NCI-H128 (cell line): ENCODE measurements at regions not wholly inside any gene's neighbourhood (a gene's known extent, or its start where the extent isn't known, plus 50 kb on each side); places are given as distances from the start of the nearest gene placed in this dataset.
A peak's percentile ranks its signal among the peaks of the same experiment; 100 is the strongest.

Experiments used
- DNase-seq: peaks from one replicate; lab custom pipeline; 2025; ENCODE audit not compliant: unreplicated experiment; lab: John Stamatoyannopoulos, UW

DNA sequence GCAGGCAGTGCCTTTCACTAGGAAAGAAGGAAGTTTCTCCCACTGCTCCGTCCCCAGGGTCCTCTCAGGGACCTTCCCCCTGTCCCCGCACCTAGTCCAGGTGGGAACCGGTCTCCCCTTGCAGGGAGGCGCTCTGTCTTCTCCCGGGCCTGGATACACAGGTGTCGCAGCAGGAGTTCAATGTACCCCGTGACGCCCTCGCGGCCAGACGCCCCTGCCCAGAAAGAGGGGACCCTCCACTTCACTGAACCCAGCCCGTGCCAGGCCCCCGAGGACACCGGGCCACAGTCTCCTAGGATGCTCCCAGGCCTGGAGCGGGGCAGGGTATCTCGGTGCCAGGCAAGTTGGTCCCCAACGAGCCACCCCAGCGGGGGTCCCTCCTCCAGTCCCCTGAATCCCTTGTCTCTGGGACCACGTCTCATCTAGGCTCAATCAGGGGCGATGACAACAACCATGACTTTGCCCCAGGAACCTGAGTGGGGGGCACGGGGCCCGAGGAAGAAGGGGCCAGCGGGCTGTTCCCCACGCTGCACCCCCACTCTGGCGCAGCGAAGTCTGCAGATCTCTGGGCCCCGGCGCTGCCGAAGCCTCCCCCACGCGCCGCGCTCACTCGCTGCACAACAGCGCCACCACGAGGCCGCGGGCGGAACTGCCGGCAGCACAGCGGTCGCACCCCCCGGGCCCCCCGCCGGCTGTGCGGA is 103.0 kb downstream of the EDN3 start:
- peak; percentile 1 for DNase-seq

- no peak for DNase-seq
Observed at GRCh38 chr20:59403962-59404314, 103.5 kb downstream of the EDN3 start.

GRCh38 chr20:59404749-59405148 is 104.3 kb downstream of the EDN3 start:
- no peak for DNase-seq

GRCh38 chr20:59405226-59406200 is 105.1 kb downstream of the EDN3 start:
- DNase-seq: no peak

DNA sequence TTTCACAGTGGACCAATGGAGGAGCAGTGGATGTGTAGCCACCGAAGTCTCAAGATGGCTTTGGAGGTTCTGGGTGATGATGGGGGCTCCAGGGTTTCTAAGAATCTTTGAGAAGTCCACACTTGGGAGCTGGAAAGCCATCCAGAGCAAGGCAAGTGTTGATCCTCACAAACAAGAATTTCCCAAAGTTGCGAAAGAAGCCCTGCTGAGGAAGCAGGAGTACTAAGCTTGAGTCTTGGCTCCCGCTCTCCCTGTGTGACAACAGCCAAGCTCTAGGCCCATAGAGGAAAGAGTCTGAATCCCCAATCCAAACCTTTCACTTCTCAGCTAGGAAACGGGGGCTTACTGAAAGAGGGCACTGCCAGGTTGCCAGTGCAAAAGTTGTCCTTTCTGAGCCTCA is 106.0 kb downstream of the EDN3 start:
- no peak for DNase-seq

- DNase-seq: no peak
Observed at GRCh38 chr20:59411170-59411569, 110.8 kb downstream of the EDN3 start.

- DNase-seq: no peak
Observed at GRCh38 chr20:59411589-59411988, 111.2 kb downstream of the EDN3 start.

DNA sequence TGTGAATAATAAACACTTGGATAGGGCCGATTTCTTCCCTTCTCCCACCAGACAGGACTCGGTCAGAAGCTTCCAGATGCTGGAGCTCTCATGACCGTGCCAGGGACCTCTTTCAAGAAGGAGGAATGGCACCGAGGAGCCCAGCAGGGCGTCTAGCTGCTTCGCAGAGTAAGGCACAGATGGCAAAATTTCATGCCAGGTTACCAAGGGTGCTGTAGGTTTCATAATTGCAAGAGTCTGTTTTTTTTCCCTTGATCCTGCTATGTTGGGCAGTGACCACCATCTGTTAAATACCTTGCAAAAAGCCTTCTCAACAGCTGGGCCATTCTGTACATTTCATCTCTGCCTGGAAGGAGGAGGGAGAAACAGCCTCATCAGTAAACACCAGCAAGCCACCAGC is 111.8 kb downstream of the EDN3 start:
- DNase-seq: no peak

GRCh38 chr20:59412875-59413284 is 112.5 kb downstream of the EDN3 start:
- DNase-seq: no peak

- DNase-seq: no peak
Observed at GRCh38 chr20:59413326-59413865, 113.0 kb downstream of the EDN3 start.

GRCh38 chr20:59414936-59415623 is 114.7 kb downstream of the EDN3 start:
- no peak for DNase-seq

DNA sequence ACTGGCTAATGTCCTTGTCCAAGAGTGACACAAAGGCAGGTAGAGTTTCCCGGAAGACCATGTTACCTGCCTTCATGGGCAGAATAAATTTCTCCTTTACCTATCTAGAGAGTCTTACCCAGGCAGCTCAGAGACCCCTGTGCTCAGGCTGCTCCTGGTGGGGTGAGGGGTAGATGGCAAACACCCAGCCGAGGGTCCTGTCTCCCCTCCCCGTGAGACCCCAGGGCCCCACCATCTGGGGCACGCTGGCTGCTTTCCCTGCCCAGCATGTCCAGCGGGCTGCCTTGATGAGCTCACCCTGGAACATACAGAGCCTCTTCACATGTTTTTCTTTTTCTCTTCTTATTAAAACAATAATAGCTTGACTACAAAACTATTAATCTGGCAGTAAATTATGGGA is 116.5 kb downstream of the EDN3 start:
- no peak for DNase-seq

GRCh38 chr20:59421089-59421488 is 120.7 kb downstream of the EDN3 start:
- DNase-seq: no peak

DNA sequence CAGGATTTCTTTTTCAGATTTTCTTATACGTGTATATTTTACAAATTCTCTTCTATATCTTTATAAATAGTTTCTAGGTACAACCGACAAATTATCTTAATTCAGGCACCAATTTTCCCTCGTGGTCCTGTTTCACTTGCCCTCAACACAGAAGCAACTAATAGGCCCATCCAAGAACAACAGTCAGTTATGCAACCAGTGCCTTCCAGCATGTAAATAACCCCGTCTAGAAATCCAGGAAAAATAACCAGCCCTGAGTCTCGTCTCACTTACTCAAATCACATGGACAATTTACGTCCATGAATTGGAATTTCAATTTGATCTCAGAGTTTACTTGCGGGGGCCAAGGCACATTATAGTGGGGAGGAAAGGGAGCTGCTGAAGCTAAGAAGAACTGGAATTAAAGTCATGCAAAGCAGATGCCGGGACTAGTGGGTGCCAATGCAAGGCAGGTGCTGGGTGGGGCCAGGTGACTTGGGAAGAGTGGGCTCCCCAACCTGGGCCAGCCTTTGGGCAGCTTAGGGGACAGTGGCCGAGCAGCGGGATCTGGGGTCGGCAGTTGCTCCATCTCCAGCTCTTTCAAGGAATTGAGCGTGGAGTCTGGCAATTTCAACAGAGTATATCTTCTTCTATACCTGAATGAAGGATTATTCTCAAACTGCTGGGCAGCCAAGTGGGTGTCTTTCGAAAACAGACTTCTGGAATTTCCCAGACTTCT is 121.7 kb downstream of the EDN3 start:
- no peak for DNase-seq

DNA sequence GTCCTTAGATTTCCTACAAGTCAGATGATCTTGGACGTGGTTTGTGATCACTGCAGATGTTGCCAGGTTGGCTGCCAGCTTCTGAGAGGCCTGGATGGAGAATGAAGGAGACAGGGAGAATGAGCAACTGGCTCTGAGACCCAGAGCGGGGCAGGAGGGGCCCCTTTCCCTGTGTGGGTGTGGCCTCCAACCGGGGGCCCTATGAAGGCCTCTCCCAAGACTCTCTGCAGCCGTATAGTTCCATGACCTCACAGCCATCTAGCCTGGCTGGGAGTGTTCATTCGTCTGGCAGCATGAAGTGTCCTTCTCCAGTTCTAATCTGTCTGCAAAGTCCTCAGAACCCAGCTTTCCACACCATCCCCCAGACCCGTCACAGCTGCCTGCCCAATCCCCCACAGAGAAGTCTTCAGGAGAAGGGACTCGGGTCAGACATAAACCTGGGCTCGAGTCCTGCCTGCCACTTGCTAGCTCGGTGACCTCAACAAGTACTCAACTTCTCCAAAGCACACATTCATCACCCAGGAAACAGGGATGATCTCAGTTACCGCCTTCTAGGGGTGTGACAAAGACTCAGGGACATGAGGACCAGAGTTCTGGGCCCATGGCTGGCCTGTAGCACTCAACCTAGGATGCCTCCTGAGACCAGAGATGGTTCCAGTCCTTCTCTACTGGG is 122.6 kb downstream of the EDN3 start:
- no peak for DNase-seq

GRCh38 chr20:59424976-59425375 is 124.6 kb downstream of the EDN3 start:
- no peak for DNase-seq

GRCh38 chr20:59425572-59425971 is 125.2 kb downstream of the EDN3 start:
- no peak for DNase-seq

DNA sequence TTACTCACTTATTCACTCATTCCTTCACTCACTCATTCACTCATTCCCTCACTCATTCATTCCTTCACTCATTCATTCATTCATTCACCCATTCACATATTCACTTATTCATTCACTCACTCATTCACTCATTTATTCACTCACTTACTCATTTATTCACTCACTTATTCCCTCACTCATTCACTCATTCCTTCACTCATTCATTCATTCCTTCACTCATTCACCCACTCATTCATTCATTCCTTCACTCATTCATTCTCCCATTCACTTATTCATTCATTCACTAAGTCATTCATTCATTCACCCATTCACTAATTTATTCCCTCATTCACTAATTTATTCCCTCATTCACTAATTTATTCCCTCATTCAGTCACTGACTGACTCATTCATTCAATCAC is 127.6 kb downstream of the EDN3 start:
- no peak for DNase-seq

- DNase-seq: no peak
Observed at GRCh38 chr20:59428441-59429205, 128.2 kb downstream of the EDN3 start.

- DNase-seq: no peak
Observed at GRCh38 chr20:59429396-59429795, 129.0 kb downstream of the EDN3 start.
